GM21390 (cell line): ENCODE measurements at regions not wholly inside any gene's neighbourhood (a gene's known extent, or its start where the extent isn't known, plus 50 kb on each side); places are given as distances from the start of the nearest gene placed in this dataset.
A peak's percentile ranks its signal among the peaks of the same experiment; 100 is the strongest.

Experiments
- ATAC-seq: cut with Tn5 transposase; IDR thresholded peaks from one replicate; pipeline ENCODE4 v1.9.1; 2021; ENCODE audit not compliant: unreplicated experiment

- ATAC-seq: no peak
Measured at GRCh38 chr5:30103452-30104202, 1089.9 kb upstream of the CDH6 start.

GRCh38 chr5:30103052-30103451, 1090.4 kb upstream of the CDH6 start:
- ATAC-seq: no peak

GRCh38 chr5:30102185-30102584, 1091.3 kb upstream of the CDH6 start:
- ATAC-seq: no peak

GRCh38 chr5:30100929-30101328, 1092.6 kb upstream of the CDH6 start:
- no peak for ATAC-seq

- ATAC-seq: no peak
Measured at GRCh38 chr5:30100148-30100713, 1093.3 kb upstream of the CDH6 start.

GRCh38 chr5:30099634-30100033, 1093.9 kb upstream of the CDH6 start:
- no peak for ATAC-seq

- ATAC-seq: no peak
Measured at GRCh38 chr5:30098940-30099339, 1094.5 kb upstream of the CDH6 start.

- ATAC-seq: no peak
Measured at GRCh38 chr5:30092548-30092947, 1100.9 kb upstream of the CDH6 start.

GRCh38 chr5:30069441-30070263, 1123.8 kb upstream of the CDH6 start:
- no peak for ATAC-seq

GRCh38 chr5:30063503-30063902, 1130.0 kb upstream of the CDH6 start:
- no peak for ATAC-seq

- ATAC-seq: no peak
Measured at GRCh38 chr5:30051976-30052375, 1141.5 kb upstream of the CDH6 start.

GRCh38 chr5:30050056-30050815, 1143.2 kb upstream of the CDH6 start:
- no peak for ATAC-seq

- ATAC-seq: no peak
Measured at GRCh38 chr5:30042677-30043076, 1150.8 kb upstream of the CDH6 start.

- ATAC-seq: no peak
Measured at GRCh38 chr5:30041831-30042385, 1151.6 kb upstream of the CDH6 start.

GRCh38 chr5:30041291-30041690, 1152.2 kb upstream of the CDH6 start:
- no peak for ATAC-seq

- peak; percentile 79 for ATAC-seq
Measured at GRCh38 chr5:30040488-30041118, 1152.9 kb upstream of the CDH6 start.

GRCh38 chr5:30039379-30039778, 1154.1 kb upstream of the CDH6 start:
- ATAC-seq: no peak

GRCh38 chr5:30034870-30035269, 1158.6 kb upstream of the CDH6 start:
- ATAC-seq: no peak

GRCh38 chr5:30030101-30030500, 1163.4 kb upstream of the CDH6 start:
- ATAC-seq: no peak

GRCh38 chr5:30001826-30002225, 1191.7 kb upstream of the CDH6 start:
- no peak for ATAC-seq
